ENCODE measurements at regions not wholly inside any gene's neighbourhood (a gene's known extent, or its start where the extent isn't known, plus 50 kb on each side); places are given as distances from the start of the nearest gene placed in this dataset.
"Not testable (repeated sequence)": the region's sequence is repeated elsewhere in the genome, so short reads cannot be mapped to it uniquely, and the experiment has no call there.

GRCh38 chr15:63434576-63435186, 53.0 kb upstream of the CA12 start:
- DNase-seq, result no peak

GRCh38 chr15:63435204-63435820, 53.7 kb upstream of the CA12 start:
- no peak for DNase-seq

- no peak for DNase-seq
Measured at GRCh38 chr15:63436341-63436740, 54.7 kb upstream of the CA12 start.

- DNase-seq, result peak; percentile 3
Measured at GRCh38 chr15:63436872-63437375, 55.3 kb upstream of the CA12 start.

GRCh38 chr15:63439536-63440264, 58.1 kb upstream of the CA12 start:
- no peak for DNase-seq

- no peak for DNase-seq
Measured at GRCh38 chr15:63440265-63440648, 58.6 kb upstream of the CA12 start.

GRCh38 chr15:63440756-63441155, 59.1 kb upstream of the CA12 start:
- DNase-seq, result no peak

GRCh38 chr15:63441266-63441665, 59.6 kb upstream of the CA12 start:
- DNase-seq, result no peak

- no peak for DNase-seq
Measured at GRCh38 chr15:63442080-63442479, 60.4 kb upstream of the CA12 start.

- no peak for DNase-seq
Measured at GRCh38 chr15:63444611-63445010, 59.8 kb upstream of the USP3 start.

GRCh38 chr15:63446255-63446654, 58.1 kb upstream of the USP3 start:
- no peak for DNase-seq

- no peak for DNase-seq
Measured at GRCh38 chr15:63447017-63447676, 57.2 kb upstream of the USP3 start.

- peak; percentile 27 for DNase-seq
Measured at GRCh38 chr15:63448266-63448665, 56.1 kb upstream of the USP3 start.

GRCh38 chr15:63448872-63449555, 55.4 kb upstream of the USP3 start:
- DNase-seq, result not testable (repeated sequence)

GRCh38 chr15:63449731-63450130, 54.7 kb upstream of the USP3 start:
- no peak for DNase-seq

GRCh38 chr15:63450884-63451225, 53.5 kb upstream of the USP3 start:
- DNase-seq, result no peak

GRCh38 chr15:63451671-63452315, 52.6 kb upstream of the USP3 start:
- no peak for DNase-seq

- DNase-seq, result no peak
Measured at GRCh38 chr15:63452552-63453136, 51.7 kb upstream of the USP3 start.

GRCh38 chr15:63453186-63453905, 51.0 kb upstream of the USP3 start:
- DNase-seq, result no peak

- no peak for DNase-seq
Measured at GRCh38 chr15:63454503-63455211, 49.7 kb upstream of the USP3 start.
